ENCODE measurements at regions not wholly inside any gene's neighbourhood (a gene's known extent, or its start where the extent isn't known, plus 50 kb on each side); places are given as distances from the start of the nearest gene placed in this dataset.

DNA sequence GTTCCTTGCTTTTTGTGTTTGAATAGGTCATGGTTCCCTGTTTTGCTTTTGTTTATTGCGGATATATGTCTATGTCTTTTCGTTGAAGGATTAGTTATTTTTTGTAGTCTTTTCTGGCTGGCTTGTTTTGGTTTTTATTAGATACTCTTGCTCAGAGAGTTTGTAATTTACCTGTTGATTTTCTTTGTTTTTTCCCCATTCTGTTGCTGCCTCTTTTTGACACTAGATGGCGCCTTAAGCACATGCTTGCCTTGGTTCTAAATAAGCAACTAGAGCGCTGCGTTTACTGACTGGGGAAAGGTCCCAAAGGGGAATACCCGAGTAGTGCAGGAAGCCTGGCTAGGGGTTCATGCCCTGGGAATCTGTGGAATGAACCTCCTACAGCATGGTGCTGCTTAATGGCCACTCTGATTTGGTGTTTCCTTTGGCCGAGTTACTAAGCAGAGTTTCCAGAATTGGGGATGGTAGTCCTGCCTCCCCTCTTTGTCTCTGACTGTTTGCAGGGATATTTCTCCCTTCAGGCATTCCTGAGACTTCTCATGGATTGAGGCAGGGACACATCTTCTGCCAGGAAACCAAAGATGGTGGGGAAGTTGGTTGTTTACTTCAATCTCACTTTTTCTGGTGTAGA is 143.2 kb downstream of the PTPRU start:
- no peak overlapping the region for H2AFZ ChIP-seq (ENCODE audit: low read depth, low read length, poor library complexity, severe bottlenecking)
- peaks cover 0 to 5% of the 10 kb centered on the region in 2 experiments; a peak in 1 of 4 replicates for H3K4me1 ChIP-seq (ENCODE audit: control insufficient read depth in 1 of 2, insufficient read depth in 2 of 2, low read length in 2 of 2)
- ATAC-seq (peak; percentile 67), DNase-seq (ENCODE audit: low read depth, low spot score) (peak; percentile 72)
- no peaks in the 10 kb centered on the region for H3K79me2 ChIP-seq (ENCODE audit: insufficient read depth, low read length)
- H3K9me3 ChIP-seq (ENCODE audit: control insufficient read depth in 1 of 2, insufficient read depth in 1 of 2, low read depth in 1 of 2, low read length in 2 of 2) = peaks cover 4 to 33% of the 10 kb centered on the region in 2 experiments; a peak in 3 of 4 replicates
- POLR2A ChIA-PET = no interaction called here
- BruUV-seq (replicated peaks) = no TSS peak
- intact Hi-C loops (cut with micrococcal nuclease) = loop anchor here (1.0 to 10.0 kb wide), 7 partner anchors 145 to 1329 kb away; partner anchors contain the start of genes MECR and PTPRU
- no peak overlapping the region for H3K4me3 ChIP-seq (replicated peaks in 1 of 2; ENCODE audit: low read depth in 1 of 2, low read length in 2 of 2)
- no peak overlapping the region for H3K9ac ChIP-seq (ENCODE audit: low read length)
- no peaks in the 10 kb centered on the region for H3K9me2 ChIP-seq (ENCODE audit: insufficient read depth)
- RAD21 ChIA-PET (ENCODE audit: low non-redundant PET in 1 of 2, low total read pairs in 2 of 2, uncharacterized antibody in 2 of 2, unreplicated experiment in 2 of 2) = no interaction called here
- no peaks in the 10 kb centered on the region for H3K36me3 ChIP-seq (ENCODE audit: control insufficient read depth in 1 of 2, insufficient read depth in 2 of 2, low read length in 2 of 2)
- H4K20me1 ChIP-seq (ENCODE audit: insufficient read depth) = no peaks in the 10 kb centered on the region
- H3K27me3 ChIP-seq (ENCODE audit: insufficient read depth, low read length) = no peaks in the 10 kb centered on the region
- no peak overlapping the region for H3K27ac ChIP-seq (ENCODE audit: low read depth, low read length)
- CTCF ChIA-PET = interaction anchor here (1.6 kb wide), 1 partner anchor 732 kb away, joined by 3 read pairs; no protein-coding TSS in a partner anchor
- H3K4me2 ChIP-seq (ENCODE audit: low read length) = no peak overlapping the region
- TF ChIP-seq ZFX (IDR thresholded peaks at IDR 0.05) (no peak), RAD21 (IDR thresholded peaks at IDR 0.05; ENCODE audit: low read depth) (peak; percentile 96), EGR1 (IDR thresholded peaks at IDR 0.05; ENCODE audit: low read depth) (0 out of 2 replicates have a peak, but pooled peaks have one; percentile 18), POLR2A (IDR thresholded peaks at IDR 0.05; ENCODE audit: borderline replicate concordance, extremely low read depth, insufficient read depth, insufficient read length) (no peak), SRF (IDR thresholded peaks at IDR 0.05; ENCODE audit: low read depth) (no peak), POLR2AphosphoS5 (IDR thresholded peaks at IDR 0.05; ENCODE audit: low read depth, low read length) (0 out of 2 replicates have a peak, but pooled peaks have one; percentile 26), FOSL1 (IDR thresholded peaks at IDR 0.05; ENCODE audit: low read depth) (no peak), SP1 (IDR thresholded peaks at IDR 0.05; ENCODE audit: low read depth) (peak; percentile 19; the same call in 1 of the 2 replicates), YY1 (IDR thresholded peaks at IDR 0.05; ENCODE audit: extremely low read depth, insufficient replicate concordance, low read depth, low read length) (no peak), EZH2phosphoT487 (IDR thresholded peaks at IDR 0.05; ENCODE audit: borderline replicate concordance) (no peak), JUND (IDR thresholded peaks at IDR 0.05) (no peak), EZH2 (IDR thresholded peaks at IDR 0.05) (no peak), TCF7L2 (IDR thresholded peaks at IDR 0.05; ENCODE audit: borderline replicate concordance, extremely low read depth, insufficient read depth, insufficient read length) (no peak), ZNF274 (IDR thresholded peaks at IDR 0.05; ENCODE audit: low read depth, low read length) (no peak), SIN3A (IDR thresholded peaks at IDR 0.05; ENCODE audit: low read depth) (no peak)
- TF ChIP-seq, protein P1, sequence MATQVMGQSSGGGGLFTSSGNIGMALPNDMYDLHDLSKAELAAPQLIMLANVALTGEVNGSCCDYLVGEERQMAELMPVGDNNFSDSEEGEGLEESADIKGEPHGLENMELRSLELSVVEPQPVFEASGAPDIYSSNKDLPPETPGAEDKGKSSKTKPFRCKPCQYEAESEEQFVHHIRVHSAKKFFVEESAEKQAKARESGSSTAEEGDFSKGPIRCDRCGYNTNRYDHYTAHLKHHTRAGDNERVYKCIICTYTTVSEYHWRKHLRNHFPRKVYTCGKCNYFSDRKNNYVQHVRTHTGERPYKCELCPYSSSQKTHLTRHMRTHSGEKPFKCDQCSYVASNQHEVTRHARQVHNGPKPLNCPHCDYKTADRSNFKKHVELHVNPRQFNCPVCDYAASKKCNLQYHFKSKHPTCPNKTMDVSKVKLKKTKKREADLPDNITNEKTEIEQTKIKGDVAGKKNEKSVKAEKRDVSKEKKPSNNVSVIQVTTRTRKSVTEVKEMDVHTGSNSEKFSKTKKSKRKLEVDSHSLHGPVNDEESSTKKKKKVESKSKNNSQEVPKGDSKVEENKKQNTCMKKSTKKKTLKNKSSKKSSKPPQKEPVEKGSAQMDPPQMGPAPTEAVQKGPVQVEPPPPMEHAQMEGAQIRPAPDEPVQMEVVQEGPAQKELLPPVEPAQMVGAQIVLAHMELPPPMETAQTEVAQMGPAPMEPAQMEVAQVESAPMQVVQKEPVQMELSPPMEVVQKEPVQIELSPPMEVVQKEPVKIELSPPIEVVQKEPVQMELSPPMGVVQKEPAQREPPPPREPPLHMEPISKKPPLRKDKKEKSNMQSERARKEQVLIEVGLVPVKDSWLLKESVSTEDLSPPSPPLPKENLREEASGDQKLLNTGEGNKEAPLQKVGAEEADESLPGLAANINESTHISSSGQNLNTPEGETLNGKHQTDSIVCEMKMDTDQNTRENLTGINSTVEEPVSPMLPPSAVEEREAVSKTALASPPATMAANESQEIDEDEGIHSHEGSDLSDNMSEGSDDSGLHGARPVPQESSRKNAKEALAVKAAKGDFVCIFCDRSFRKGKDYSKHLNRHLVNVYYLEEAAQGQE (IDR thresholded peaks at IDR 0.05; ENCODE audit: low read depth) = no peak
- TF ChIP-seq, protein P2, sequence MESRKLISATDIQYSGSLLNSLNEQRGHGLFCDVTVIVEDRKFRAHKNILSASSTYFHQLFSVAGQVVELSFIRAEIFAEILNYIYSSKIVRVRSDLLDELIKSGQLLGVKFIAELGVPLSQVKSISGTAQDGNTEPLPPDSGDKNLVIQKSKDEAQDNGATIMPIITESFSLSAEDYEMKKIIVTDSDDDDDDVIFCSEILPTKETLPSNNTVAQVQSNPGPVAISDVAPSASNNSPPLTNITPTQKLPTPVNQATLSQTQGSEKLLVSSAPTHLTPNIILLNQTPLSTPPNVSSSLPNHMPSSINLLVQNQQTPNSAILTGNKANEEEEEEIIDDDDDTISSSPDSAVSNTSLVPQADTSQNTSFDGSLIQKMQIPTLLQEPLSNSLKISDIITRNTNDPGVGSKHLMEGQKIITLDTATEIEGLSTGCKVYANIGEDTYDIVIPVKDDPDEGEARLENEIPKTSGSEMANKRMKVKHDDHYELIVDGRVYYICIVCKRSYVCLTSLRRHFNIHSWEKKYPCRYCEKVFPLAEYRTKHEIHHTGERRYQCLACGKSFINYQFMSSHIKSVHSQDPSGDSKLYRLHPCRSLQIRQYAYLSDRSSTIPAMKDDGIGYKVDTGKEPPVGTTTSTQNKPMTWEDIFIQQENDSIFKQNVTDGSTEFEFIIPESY (IDR thresholded peaks at IDR 0.05; ENCODE audit: extremely low read depth, insufficient replicate concordance, low read length) = no peak
- TF ChIP-seq, protein P3, sequence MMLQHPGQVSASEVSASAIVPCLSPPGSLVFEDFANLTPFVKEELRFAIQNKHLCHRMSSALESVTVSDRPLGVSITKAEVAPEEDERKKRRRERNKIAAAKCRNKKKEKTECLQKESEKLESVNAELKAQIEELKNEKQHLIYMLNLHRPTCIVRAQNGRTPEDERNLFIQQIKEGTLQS (IDR thresholded peaks at IDR 0.05) = no peak
- TF ChIP-seq, protein P4, sequence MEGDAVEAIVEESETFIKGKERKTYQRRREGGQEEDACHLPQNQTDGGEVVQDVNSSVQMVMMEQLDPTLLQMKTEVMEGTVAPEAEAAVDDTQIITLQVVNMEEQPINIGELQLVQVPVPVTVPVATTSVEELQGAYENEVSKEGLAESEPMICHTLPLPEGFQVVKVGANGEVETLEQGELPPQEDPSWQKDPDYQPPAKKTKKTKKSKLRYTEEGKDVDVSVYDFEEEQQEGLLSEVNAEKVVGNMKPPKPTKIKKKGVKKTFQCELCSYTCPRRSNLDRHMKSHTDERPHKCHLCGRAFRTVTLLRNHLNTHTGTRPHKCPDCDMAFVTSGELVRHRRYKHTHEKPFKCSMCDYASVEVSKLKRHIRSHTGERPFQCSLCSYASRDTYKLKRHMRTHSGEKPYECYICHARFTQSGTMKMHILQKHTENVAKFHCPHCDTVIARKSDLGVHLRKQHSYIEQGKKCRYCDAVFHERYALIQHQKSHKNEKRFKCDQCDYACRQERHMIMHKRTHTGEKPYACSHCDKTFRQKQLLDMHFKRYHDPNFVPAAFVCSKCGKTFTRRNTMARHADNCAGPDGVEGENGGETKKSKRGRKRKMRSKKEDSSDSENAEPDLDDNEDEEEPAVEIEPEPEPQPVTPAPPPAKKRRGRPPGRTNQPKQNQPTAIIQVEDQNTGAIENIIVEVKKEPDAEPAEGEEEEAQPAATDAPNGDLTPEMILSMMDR (IDR thresholded peaks at IDR 0.05 in 2 of 3, conservative IDR thresholded peaks at IDR 0.05 in 1 of 3; ENCODE audit: borderline replicate concordance in 1 of 3, insufficient read depth in 1 of 3, low read depth in 2 of 3, low read length in 2 of 3) = peak; percentile 87 to 99 (median 93)
- TF ChIP-seq, protein P5, sequence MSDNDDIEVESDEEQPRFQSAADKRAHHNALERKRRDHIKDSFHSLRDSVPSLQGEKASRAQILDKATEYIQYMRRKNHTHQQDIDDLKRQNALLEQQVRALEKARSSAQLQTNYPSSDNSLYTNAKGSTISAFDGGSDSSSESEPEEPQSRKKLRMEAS (IDR thresholded peaks at IDR 0.05) = peak; percentile 25

Measured in HCT116 (cell line).